Liver (tissue), 8 donors: ENCODE measurements at regions not wholly inside any gene's neighbourhood (a gene's known extent, or its start where the extent isn't known, plus 50 kb on each side); places are given as distances from the start of the nearest gene placed in this dataset.

Experiments
- DNase-seq: peaks from one replicate; pipeline ENCODE4 v3.0.0-alpha.2; 2017; ENCODE audit warnings: low spot score
- H3K27ac ChIP-seq, 2 donors: one replicate each; pipeline ENCODE4 v1.7.0; 2013; ENCODE audit warnings: inconsistent platforms in 2 of 2, low read length in 2 of 2, control low read depth in 1 of 2, low read depth in 1 of 2, mild to moderate bottlenecking in 1 of 2
- H3K27me3 ChIP-seq, 4 donors: one replicate each; pipeline versions ENCODE4 v1.6.1 to v1.7.0; 2013; ENCODE audit warnings: low read length in 3 of 4, inconsistent platforms in 1 of 4, mild to moderate bottlenecking in 1 of 4, moderate library complexity in 1 of 4; ENCODE audit not compliant: control insufficient read depth in 4 of 4, insufficient read depth in 4 of 4
- H3K36me3 ChIP-seq, 4 donors: one replicate each; pipeline versions ENCODE4 v1.6.1 to v1.7.0; 2013; ENCODE audit warnings: low read length in 3 of 4, mild to moderate bottlenecking in 3 of 4, low read depth in 1 of 4, moderate library complexity in 1 of 4; ENCODE audit not compliant: control insufficient read depth in 4 of 4, insufficient read depth in 3 of 4
- H3K4me1 ChIP-seq, 4 donors: one replicate each; pipeline versions ENCODE4 v1.6.1 to v1.7.0; 2013; ENCODE audit warnings: low read length in 3 of 4, mild to moderate bottlenecking in 3 of 4, moderate library complexity in 1 of 4; ENCODE audit not compliant: control insufficient read depth in 4 of 4, insufficient read depth in 4 of 4
- H3K4me3 ChIP-seq, 3 donors: one replicate each; pipeline versions ENCODE4 v1.6.1 to v1.7.0; 2013; ENCODE audit warnings: low read length in 3 of 3, control low read depth in 1 of 3, low read depth in 1 of 3, mild to moderate bottlenecking in 1 of 3
- H3K9ac ChIP-seq, 2 donors: one replicate each; pipeline ENCODE4 v1.7.0; 2013; ENCODE audit warnings: low read length in 2 of 2, mild to moderate bottlenecking in 2 of 2, moderate library complexity in 2 of 2, control low read depth in 1 of 2, low read depth in 1 of 2
- H3K9me3 ChIP-seq, 4 donors: one replicate each; pipeline versions ENCODE4 v1.6.1 to v1.7.0; 2013; ENCODE audit warnings: low read length in 3 of 4; ENCODE audit not compliant: control insufficient read depth in 4 of 4
- ATF3 ChIP-seq: IDR thresholded peaks from 2 replicates; pipeline ENCODE4 v1.6.1; 2016; ENCODE audit warnings: antibody characterized with exemption
- CTCF ChIP-seq: fragments of 150-350 bp; IDR thresholded peaks from 2 replicates; pipeline ENCODE4 v1.5.1; 2017; ENCODE audit warnings: improper control_type of control experiment, low read depth, low read length; ENCODE audit not compliant: missing input control
- EGR1 ChIP-seq, 2 donors: IDR thresholded peaks; 2 replicates each; pipeline ENCODE4 v1.6.1; 2016 to 2018; ENCODE audit warnings: antibody characterized with exemption in 2 of 2, low read depth in 2 of 2
- FOXA1 ChIP-seq: IDR thresholded peaks from 2 replicates; pipeline ENCODE4 v1.6.1; 2016; ENCODE audit warnings: antibody characterized with exemption
- FOXA2 ChIP-seq: IDR thresholded peaks from 2 replicates; pipeline ENCODE4 v1.6.1; 2016; ENCODE audit warnings: antibody characterized with exemption
- GABPA ChIP-seq, 2 donors: IDR thresholded peaks in 1 of 2; conservative IDR thresholded peaks in 1 of 2; 2 replicates each; pipeline ENCODE4 v1.6.1; 2016; ENCODE audit warnings: antibody characterized with exemption in 2 of 2, mild to moderate bottlenecking in 1 of 2, moderate library complexity in 1 of 2
- HNF4G ChIP-seq: IDR thresholded peaks from 2 replicates; pipeline ENCODE4 v1.6.1; 2016; ENCODE audit warnings: antibody characterized with exemption
- JUND ChIP-seq, 2 donors: IDR thresholded peaks; 2 replicates each; pipeline ENCODE4 v1.6.1; 2016; ENCODE audit warnings: antibody characterized with exemption in 2 of 2
- MAX ChIP-seq: IDR thresholded peaks from 2 replicates; pipeline ENCODE4 v1.6.1; 2016; ENCODE audit warnings: antibody characterized with exemption
- NR2F2 ChIP-seq: IDR thresholded peaks from 2 replicates; pipeline ENCODE4 v1.6.1; 2016; ENCODE audit warnings: antibody characterized with exemption
- RAD21 ChIP-seq, 2 donors: IDR thresholded peaks; 2 replicates each; pipeline ENCODE4 v1.6.1; 2016; ENCODE audit warnings: antibody characterized with exemption in 2 of 2, mild to moderate bottlenecking in 2 of 2
- RXRA ChIP-seq, 2 donors: IDR thresholded peaks; 2 replicates each; pipeline ENCODE4 v1.6.1; 2017 to 2018; ENCODE audit warnings: antibody characterized with exemption in 2 of 2, mild to moderate bottlenecking in 1 of 2
- SP1 ChIP-seq: IDR thresholded peaks from 2 replicates; pipeline ENCODE4 v1.6.1; 2018; ENCODE audit warnings: antibody characterized with exemption, mild to moderate bottlenecking
- YY1 ChIP-seq: IDR thresholded peaks from 2 replicates; pipeline ENCODE4 v1.6.1; 2016; ENCODE audit warnings: antibody characterized with exemption, mild to moderate bottlenecking
- ZBTB33 ChIP-seq: IDR thresholded peaks from 2 replicates; pipeline ENCODE4 v1.6.1; 2016; ENCODE audit warnings: antibody characterized with exemption
- WGBS: extraction: QIAGEN DNeasy Blood & Tissue Kit; methylation state at CpG from one replicate; pipeline ENCODE4 v1.1.7; 2013; 5-methylcytosine and 5-hydroxymethylcytosine counted together
- donor health status: healthy.
- donor health status: healthy.
- donor health status: healthy.
- donor health status: healthy.
- donor health status: healthy.

- Histone ChIP-seq H3K27ac (no peak overlapping the region), H3K9me3 (no peaks in the 10 kb centered on the region), H3K9ac (no peak overlapping the region), H3K36me3 (no peaks in the 10 kb centered on the region), H3K27me3 (no peaks in the 10 kb centered on the region), H3K4me1 (no peaks in the 10 kb centered on the region), H3K4me3 (no peak overlapping the region)
- WGBS = 73% methylated on average over 3 of the region's 3 CpGs
- TF ChIP-seq ATF3 = no peak
- TF ChIP-seq FOXA2 = no peak
- TF ChIP-seq JUND (IDR thresholded peaks at IDR 0.05) = no peak
- DNase-seq = no peak
Observed at GRCh38 chr10:21424459-21424861, 101.0 kb downstream of the SKIDA1 start.

- no peaks in the 10 kb centered on the region for H3K27me3 ChIP-seq
- no peak overlapping the region for H3K27ac ChIP-seq
- 95% methylated on average over 5 of the region's 5 CpGs for WGBS
- H3K36me3 ChIP-seq = no peaks in the 10 kb centered on the region
- no peak overlapping the region for H3K4me3 ChIP-seq
- no peaks in the 10 kb centered on the region for H3K4me1 ChIP-seq
- TF ChIP-seq YY1 (no peak), GABPA (IDR thresholded peaks at IDR 0.05 in 1 of 2, conservative IDR thresholded peaks at IDR 0.05 in 1 of 2) (no peak), CTCF (no peak), MAX (no peak), EGR1 (IDR thresholded peaks at IDR 0.05; ENCODE audit: low read depth in 2 of 2) (no peak), NR2F2 (no peak), RAD21 (IDR thresholded peaks at IDR 0.05) (no peak), HNF4G (no peak), ZBTB33 (no peak), ATF3 (no peak)
- no peak for DNase-seq
- H3K9me3 ChIP-seq = no peaks in the 10 kb centered on the region
- H3K9ac ChIP-seq = no peak overlapping the region
Observed at GRCh38 chr10:21423850-21424249, 101.6 kb downstream of the SKIDA1 start.

- Histone ChIP-seq H3K27ac (no peak overlapping the region), H3K27me3 (no peaks in the 10 kb centered on the region), H3K4me3 (no peak overlapping the region), H3K9ac (no peak overlapping the region), H3K4me1 (no peaks in the 10 kb centered on the region), H3K36me3 (no peaks in the 10 kb centered on the region), H3K9me3 (no peaks in the 10 kb centered on the region)
- DNase-seq = no peak
- WGBS = 78% methylated on average over 2 of the region's 2 CpGs
- TF ChIP-seq FOXA1 = no peak
- no peak for TF ChIP-seq MAX
- TF ChIP-seq ATF3 = no peak
- no peak for TF ChIP-seq RAD21 (IDR thresholded peaks at IDR 0.05)
- TF ChIP-seq RXRA (IDR thresholded peaks at IDR 0.05) = no peak
- TF ChIP-seq YY1 = no peak
- TF ChIP-seq SP1 = no peak
Observed at GRCh38 chr10:21423338-21423737, 102.1 kb downstream of the SKIDA1 start.
